ENCODE measurements at regions not wholly inside any gene's neighbourhood (a gene's known extent, or its start where the extent isn't known, plus 50 kb on each side); places are given as distances from the start of the nearest gene placed in this dataset.

GRCh38 chr3:137075020-137075419 is 117.2 kb downstream of the IL20RB start:
- H3K4me3 ChIP-seq (ENCODE audit: insufficient read depth, low read depth, low read length): no peak overlapping the region
- dilution Hi-C loops (cut with HindIII; ENCODE audit: low sequenced_read_pairs, unreplicated experiment): no loop called here

More at GRCh38 chr3:137075020-137075419, 117.2 kb downstream of the IL20RB start:
- WGBS, 2 experiments (ENCODE audit: extremely low coverage in 2 of 2, insufficient read length in 1 of 2): no CpG with 5 or more reads among the region's 2 CpGs
- no peak overlapping the region for H2BK15ac ChIP-seq (ENCODE audit: low read depth, low read length)
- no peaks in the 10 kb centered on the region; the same call in 1 of the 2 replicates for H3K9me1 ChIP-seq (ENCODE audit: insufficient read depth, low read length)
- H2BK20ac ChIP-seq (ENCODE audit: low read depth, low read length): no peak overlapping the region
- TF ChIP-seq RFX5 (IDR thresholded peaks at IDR 0.05; ENCODE audit: low read depth, low read length) (no peak), BHLHE40 (IDR thresholded peaks at IDR 0.05; ENCODE audit: low read depth, low read length) (no peak), POLR2A (IDR thresholded peaks at IDR 0.05; ENCODE audit: low read depth, low read length) (no peak), RCOR1 (IDR thresholded peaks at IDR 0.05; ENCODE audit: insufficient replicate concordance, low read length) (no peak)
- TF ChIP-seq, protein P1, sequence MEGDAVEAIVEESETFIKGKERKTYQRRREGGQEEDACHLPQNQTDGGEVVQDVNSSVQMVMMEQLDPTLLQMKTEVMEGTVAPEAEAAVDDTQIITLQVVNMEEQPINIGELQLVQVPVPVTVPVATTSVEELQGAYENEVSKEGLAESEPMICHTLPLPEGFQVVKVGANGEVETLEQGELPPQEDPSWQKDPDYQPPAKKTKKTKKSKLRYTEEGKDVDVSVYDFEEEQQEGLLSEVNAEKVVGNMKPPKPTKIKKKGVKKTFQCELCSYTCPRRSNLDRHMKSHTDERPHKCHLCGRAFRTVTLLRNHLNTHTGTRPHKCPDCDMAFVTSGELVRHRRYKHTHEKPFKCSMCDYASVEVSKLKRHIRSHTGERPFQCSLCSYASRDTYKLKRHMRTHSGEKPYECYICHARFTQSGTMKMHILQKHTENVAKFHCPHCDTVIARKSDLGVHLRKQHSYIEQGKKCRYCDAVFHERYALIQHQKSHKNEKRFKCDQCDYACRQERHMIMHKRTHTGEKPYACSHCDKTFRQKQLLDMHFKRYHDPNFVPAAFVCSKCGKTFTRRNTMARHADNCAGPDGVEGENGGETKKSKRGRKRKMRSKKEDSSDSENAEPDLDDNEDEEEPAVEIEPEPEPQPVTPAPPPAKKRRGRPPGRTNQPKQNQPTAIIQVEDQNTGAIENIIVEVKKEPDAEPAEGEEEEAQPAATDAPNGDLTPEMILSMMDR (conservative IDR thresholded peaks at IDR 0.05; ENCODE audit: low read depth, low read length): no peak
- H4K91ac ChIP-seq (ENCODE audit: insufficient read depth, low read depth, low read length): no peak overlapping the region
- ChIA-PET POLR2A (ENCODE audit: unreplicated experiment) (no interaction called here), CTCF (no interaction called here)
- H3K9me3 ChIP-seq (ENCODE audit: control insufficient read depth, insufficient read depth, low read length): no peaks in the 10 kb centered on the region
- no peak overlapping the region for H2AFZ ChIP-seq (replicated peaks; ENCODE audit: low read length, poor library complexity)
- H3K27me3 ChIP-seq (ENCODE audit: control insufficient read depth, insufficient read depth, low read length): no peaks in the 10 kb centered on the region; the same call in 1 of the 2 replicates
- H3K14ac ChIP-seq (replicated peaks; ENCODE audit: low read depth, low read length): no peak overlapping the region
- H2BK120ac ChIP-seq (ENCODE audit: low read depth, low read length): no peak overlapping the region
- no peak overlapping the region for H3K18ac ChIP-seq (ENCODE audit: low read depth, low read length)
- DNase-seq (no peak), ATAC-seq (ENCODE audit: low read depth) (no peak)
- H3K27ac ChIP-seq (ENCODE audit: insufficient read depth, low read length): no peak overlapping the region
- no peaks in the 10 kb centered on the region for H3K79me1 ChIP-seq (ENCODE audit: low read depth in 1 of 2, low read length in 2 of 2)
- H2AK9ac ChIP-seq (replicated peaks; ENCODE audit: low read depth, low read length, poor library complexity): no peak overlapping the region
- intact Hi-C loops (cut with micrococcal nuclease): no loop called here
- H3K23ac ChIP-seq (ENCODE audit: low read depth, low read length): no peak overlapping the region
- no peak overlapping the region for H4K5ac ChIP-seq (ENCODE audit: low read depth, low read length)
- no peaks in the 10 kb centered on the region for H3K36me3 ChIP-seq (ENCODE audit: control insufficient read depth, insufficient read depth, low read length)
- BruUV-seq (replicated peaks): no TSS peak
- no peaks in the 10 kb centered on the region for H3K4me1 ChIP-seq (ENCODE audit: control insufficient read depth, insufficient read depth, low read length)
- H3K4ac ChIP-seq (ENCODE audit: low read depth, low read length): no peak overlapping the region
- H2AK5ac ChIP-seq (ENCODE audit: low read depth, low read length): no peak overlapping the region
- H4K20me1 ChIP-seq (ENCODE audit: insufficient read depth, low read length): no peaks in the 10 kb centered on the region
- no peak overlapping the region for H3K4me2 ChIP-seq (ENCODE audit: low read depth, low read length)
- H2BK5ac ChIP-seq (ENCODE audit: low read depth, low read length, poor library complexity, severe bottlenecking): no peak overlapping the region
- no peak overlapping the region for H3K56ac ChIP-seq (ENCODE audit: extremely low read depth, insufficient read depth, low read length)
- H3K9ac ChIP-seq (ENCODE audit: low read depth, low read length): no peak overlapping the region
- H4K8ac ChIP-seq (ENCODE audit: low read depth in 2 of 2, low read length in 2 of 2): no peak overlapping the region
- in situ Hi-C loops (cut with MboI; ENCODE audit: low sequenced_read_pairs): no loop called here
